Panc1 (cell line): ENCODE measurements at regions not wholly inside any gene's neighbourhood (a gene's known extent, or its start where the extent isn't known, plus 50 kb on each side); places are given as distances from the start of the nearest gene placed in this dataset.

ENCODE experiments used
- ATAC-seq: fragments of 200-7000 bp; cut with Tn5 transposase; 2 replicates; pipeline ENCODE4 v1.9.1; 2020; ENCODE audit warnings: mild to moderate bottlenecking, moderate library complexity
- BruUV-seq: library from RNA; stranded (reverse); fragments of 400-500 nt; replicated peaks from 2 replicates; lab custom pipeline; 2021; lab: Mats Ljungman, UMichigan
- CTCF ChIA-PET: fragments of 300-600 bp; sonication (Branson Sonifier 250); formaldehyde crosslinking; loops from one replicate; lab custom pipeline; 2022; ENCODE audit warnings: antibody characterized with exemption; lab: Charles Lee
- POLR2A ChIA-PET: fragments of 300-600 bp; sonication (Branson Sonifier 250); formaldehyde crosslinking; loops from one replicate; lab custom pipeline; 2022; ENCODE audit warnings: antibody characterized with exemption; lab: Charles Lee
- DNase-seq: peaks from one replicate; pipeline ENCODE4 v3.0.0-alpha.2; 2010; ENCODE audit warnings: low read depth, low spot score
- H3K27ac ChIP-seq: 2 replicates; pipeline ENCODE4 v1.5.1; 2011; ENCODE audit warnings: mild to moderate bottlenecking, low read length, inconsistent platforms
- H3K27me3 ChIP-seq: fragments of 200-500 bp; sonication (Bioruptor generic); 2 replicates; pipeline ENCODE4 v1.6.0; 2014; ENCODE audit warnings: low read length, inconsistent platforms; ENCODE audit not compliant: control insufficient read depth, insufficient read depth
- H3K36me3 ChIP-seq: fragments of 200-500 bp; sonication (Bioruptor generic); 2 replicates; pipeline ENCODE4 v1.5.1; 2014; ENCODE audit warnings: inconsistent platforms, mild to moderate bottlenecking, low read length, moderate library complexity; ENCODE audit not compliant: control insufficient read depth, insufficient read depth
- H3K4me1 ChIP-seq: 2 replicates; pipeline ENCODE4 v1.5.1; 2011; ENCODE audit warnings: inconsistent platforms, mild to moderate bottlenecking, low read length, moderate library complexity; ENCODE audit not compliant: control insufficient read depth, insufficient read depth
- H3K4me3 ChIP-seq, 2 experiments: 2 replicates each; pipeline ENCODE4 v1.5.1; 2011 to 2012; ENCODE audit warnings: low read depth in 2 of 2, low read length in 2 of 2, mild to moderate bottlenecking in 2 of 2, inconsistent platforms in 1 of 2, moderate library complexity in 1 of 2
- H3K9me3 ChIP-seq: fragments of 200-500 bp; sonication (Bioruptor generic); 2 replicates; pipeline ENCODE4 v1.5.1; 2014; ENCODE audit warnings: low read depth, mild to moderate bottlenecking, inconsistent platforms, low read length, moderate library complexity; ENCODE audit not compliant: control insufficient read depth, insufficient read depth
- POLR2AphosphoS5 ChIP-seq: IDR thresholded peaks from 2 replicates; pipeline ENCODE4 v1.6.1; 2012; ENCODE audit warnings: mild to moderate bottlenecking, low read depth, low read length, moderate library complexity
- SIN3A ChIP-seq: IDR thresholded peaks from 2 replicates; pipeline ENCODE4 v1.6.1; 2012; ENCODE audit warnings: low read depth, mild to moderate bottlenecking, low read length, moderate library complexity, borderline replicate concordance; ENCODE audit not compliant: insufficient read depth
- TCF7L2 ChIP-seq: IDR thresholded peaks from 2 replicates; pipeline ENCODE4 v1.6.1; 2011; ENCODE audit warnings: mild to moderate bottlenecking, low read depth, low read length, inconsistent platforms
- in situ Hi-C: cut with HindIII; loops from 2 replicates; pipeline ENCODE4 v1.10.0; 2016; ENCODE audit warnings: low sequenced_read_pairs, low pct_unique_long_range_greater_than_20kb
- intact Hi-C: fragments of 100-400 bp; cut with micrococcal nuclease; formaldehyde crosslinking; loops from one replicate; pipeline ENCODE4 v1.10.0; 2022; ENCODE audit not compliant: unreplicated experiment
- TF ChIP-seq, protein P1 (sequence below): fragments of 450-650 bp; IDR thresholded peaks from 2 replicates; pipeline ENCODE4 v1.5.1; 2017; ENCODE audit warnings: mild to moderate bottlenecking
- TF ChIP-seq, protein P2 (sequence below), 2 experiments: IDR thresholded peaks; 2 replicates each; pipeline ENCODE4 v1.6.1; 2011 to 2012; ENCODE audit warnings: low read depth in 2 of 2, control low read depth in 1 of 2, low read length in 1 of 2, mild to moderate bottlenecking in 1 of 2, moderate library complexity in 1 of 2; ENCODE audit not compliant: insufficient read depth in 1 of 2

DNA sequence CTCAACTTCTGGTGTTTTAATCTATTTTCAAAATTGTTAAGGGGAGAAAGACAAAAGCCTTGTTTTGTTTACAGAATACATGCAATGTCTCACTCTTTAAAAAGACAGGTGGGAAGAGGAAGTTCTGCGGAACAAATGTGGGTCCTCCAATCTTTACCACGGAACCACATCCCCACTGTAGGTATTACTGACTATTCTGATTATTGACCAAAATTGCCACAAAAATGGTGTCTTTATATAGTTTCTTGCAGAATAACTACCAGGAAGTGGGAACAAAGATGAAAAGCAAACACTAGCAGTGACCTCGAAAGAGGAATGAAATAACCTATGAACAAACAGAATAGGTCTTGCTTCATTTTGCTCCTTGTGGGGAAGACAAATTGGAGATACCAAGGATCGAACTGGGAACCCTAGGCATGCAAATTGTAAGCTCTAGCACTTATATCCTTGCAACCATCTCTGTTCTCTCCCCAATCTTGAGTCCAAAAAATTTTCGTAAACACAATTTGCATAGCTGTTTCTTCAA is 106.7 kb downstream of the GPX5 start:
- in situ Hi-C loops (no loop called here), intact Hi-C loops (no loop called here)
- no peak overlapping the region for H3K4me3 ChIP-seq
- TF ChIP-seq TCF7L2 (no peak), SIN3A (no peak), POLR2AphosphoS5 (no peak)
- TF ChIP-seq, protein P1, sequence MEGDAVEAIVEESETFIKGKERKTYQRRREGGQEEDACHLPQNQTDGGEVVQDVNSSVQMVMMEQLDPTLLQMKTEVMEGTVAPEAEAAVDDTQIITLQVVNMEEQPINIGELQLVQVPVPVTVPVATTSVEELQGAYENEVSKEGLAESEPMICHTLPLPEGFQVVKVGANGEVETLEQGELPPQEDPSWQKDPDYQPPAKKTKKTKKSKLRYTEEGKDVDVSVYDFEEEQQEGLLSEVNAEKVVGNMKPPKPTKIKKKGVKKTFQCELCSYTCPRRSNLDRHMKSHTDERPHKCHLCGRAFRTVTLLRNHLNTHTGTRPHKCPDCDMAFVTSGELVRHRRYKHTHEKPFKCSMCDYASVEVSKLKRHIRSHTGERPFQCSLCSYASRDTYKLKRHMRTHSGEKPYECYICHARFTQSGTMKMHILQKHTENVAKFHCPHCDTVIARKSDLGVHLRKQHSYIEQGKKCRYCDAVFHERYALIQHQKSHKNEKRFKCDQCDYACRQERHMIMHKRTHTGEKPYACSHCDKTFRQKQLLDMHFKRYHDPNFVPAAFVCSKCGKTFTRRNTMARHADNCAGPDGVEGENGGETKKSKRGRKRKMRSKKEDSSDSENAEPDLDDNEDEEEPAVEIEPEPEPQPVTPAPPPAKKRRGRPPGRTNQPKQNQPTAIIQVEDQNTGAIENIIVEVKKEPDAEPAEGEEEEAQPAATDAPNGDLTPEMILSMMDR: no peak
- TF ChIP-seq, protein P2, sequence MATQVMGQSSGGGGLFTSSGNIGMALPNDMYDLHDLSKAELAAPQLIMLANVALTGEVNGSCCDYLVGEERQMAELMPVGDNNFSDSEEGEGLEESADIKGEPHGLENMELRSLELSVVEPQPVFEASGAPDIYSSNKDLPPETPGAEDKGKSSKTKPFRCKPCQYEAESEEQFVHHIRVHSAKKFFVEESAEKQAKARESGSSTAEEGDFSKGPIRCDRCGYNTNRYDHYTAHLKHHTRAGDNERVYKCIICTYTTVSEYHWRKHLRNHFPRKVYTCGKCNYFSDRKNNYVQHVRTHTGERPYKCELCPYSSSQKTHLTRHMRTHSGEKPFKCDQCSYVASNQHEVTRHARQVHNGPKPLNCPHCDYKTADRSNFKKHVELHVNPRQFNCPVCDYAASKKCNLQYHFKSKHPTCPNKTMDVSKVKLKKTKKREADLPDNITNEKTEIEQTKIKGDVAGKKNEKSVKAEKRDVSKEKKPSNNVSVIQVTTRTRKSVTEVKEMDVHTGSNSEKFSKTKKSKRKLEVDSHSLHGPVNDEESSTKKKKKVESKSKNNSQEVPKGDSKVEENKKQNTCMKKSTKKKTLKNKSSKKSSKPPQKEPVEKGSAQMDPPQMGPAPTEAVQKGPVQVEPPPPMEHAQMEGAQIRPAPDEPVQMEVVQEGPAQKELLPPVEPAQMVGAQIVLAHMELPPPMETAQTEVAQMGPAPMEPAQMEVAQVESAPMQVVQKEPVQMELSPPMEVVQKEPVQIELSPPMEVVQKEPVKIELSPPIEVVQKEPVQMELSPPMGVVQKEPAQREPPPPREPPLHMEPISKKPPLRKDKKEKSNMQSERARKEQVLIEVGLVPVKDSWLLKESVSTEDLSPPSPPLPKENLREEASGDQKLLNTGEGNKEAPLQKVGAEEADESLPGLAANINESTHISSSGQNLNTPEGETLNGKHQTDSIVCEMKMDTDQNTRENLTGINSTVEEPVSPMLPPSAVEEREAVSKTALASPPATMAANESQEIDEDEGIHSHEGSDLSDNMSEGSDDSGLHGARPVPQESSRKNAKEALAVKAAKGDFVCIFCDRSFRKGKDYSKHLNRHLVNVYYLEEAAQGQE (IDR thresholded peaks at IDR 0.05; ENCODE audit: insufficient read depth in 1 of 2, low read depth in 2 of 2, low read length in 1 of 2): no peak
- no peaks in the 10 kb centered on the region for H3K4me1 ChIP-seq
- no peaks in the 10 kb centered on the region for H3K9me3 ChIP-seq
- ATAC-seq: no peak
- no TSS peak for BruUV-seq
- CTCF ChIA-PET: no interaction called here
- POLR2A ChIA-PET: no interaction called here
- H3K36me3 ChIP-seq: no peaks in the 10 kb centered on the region
- no peak overlapping the region for H3K27ac ChIP-seq
- no peaks in the 10 kb centered on the region for H3K27me3 ChIP-seq
- DNase-seq: no peak

GRCh38 chr6:28633445-28634215 is 107.9 kb downstream of the GPX5 start:
- in situ Hi-C loops: no loop called here
- ChIA-PET POLR2A (interaction anchor here (0.5 kb wide), 1 partner anchor 22 kb away, joined by 3 read pairs; no protein-coding TSS in a partner anchor), CTCF (no interaction called here)
- H3K36me3 ChIP-seq: no peaks in the 10 kb centered on the region
- no peaks in the 10 kb centered on the region for H3K4me1 ChIP-seq
- H3K4me3 ChIP-seq: no peak overlapping the region
- H3K27me3 ChIP-seq: no peaks in the 10 kb centered on the region
- no peak for DNase-seq
- no TSS peak for BruUV-seq
- H3K27ac ChIP-seq: no peak overlapping the region
- intact Hi-C loops: no loop called here
- no peaks in the 10 kb centered on the region for H3K9me3 ChIP-seq
- TF ChIP-seq, protein P1: no peak
- TF ChIP-seq, protein P2 (IDR thresholded peaks at IDR 0.05; ENCODE audit: insufficient read depth in 1 of 2, low read depth in 2 of 2, low read length in 1 of 2): no peak
- no peak for TF ChIP-seq TCF7L2
- TF ChIP-seq POLR2AphosphoS5: no peak
- TF ChIP-seq SIN3A: no peak
- no peak for ATAC-seq
